ENCODE measurements at regions not wholly inside any gene's neighbourhood (a gene's known extent, or its start where the extent isn't known, plus 50 kb on each side); places are given as distances from the start of the nearest gene placed in this dataset.

- TF ChIP-seq, protein P1, sequence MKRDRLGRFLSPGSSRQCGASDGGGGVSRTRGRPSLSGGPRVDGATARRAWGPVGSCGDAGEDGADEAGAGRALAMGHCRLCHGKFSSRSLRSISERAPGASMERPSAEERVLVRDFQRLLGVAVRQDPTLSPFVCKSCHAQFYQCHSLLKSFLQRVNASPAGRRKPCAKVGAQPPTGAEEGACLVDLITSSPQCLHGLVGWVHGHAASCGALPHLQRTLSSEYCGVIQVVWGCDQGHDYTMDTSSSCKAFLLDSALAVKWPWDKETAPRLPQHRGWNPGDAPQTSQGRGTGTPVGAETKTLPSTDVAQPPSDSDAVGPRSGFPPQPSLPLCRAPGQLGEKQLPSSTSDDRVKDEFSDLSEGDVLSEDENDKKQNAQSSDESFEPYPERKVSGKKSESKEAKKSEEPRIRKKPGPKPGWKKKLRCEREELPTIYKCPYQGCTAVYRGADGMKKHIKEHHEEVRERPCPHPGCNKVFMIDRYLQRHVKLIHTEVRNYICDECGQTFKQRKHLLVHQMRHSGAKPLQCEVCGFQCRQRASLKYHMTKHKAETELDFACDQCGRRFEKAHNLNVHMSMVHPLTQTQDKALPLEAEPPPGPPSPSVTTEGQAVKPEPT (CRISPR knock-in tag; IDR thresholded peaks at IDR 0.05; ENCODE audit: low read depth): no peak
- TF ChIP-seq, protein P2, sequence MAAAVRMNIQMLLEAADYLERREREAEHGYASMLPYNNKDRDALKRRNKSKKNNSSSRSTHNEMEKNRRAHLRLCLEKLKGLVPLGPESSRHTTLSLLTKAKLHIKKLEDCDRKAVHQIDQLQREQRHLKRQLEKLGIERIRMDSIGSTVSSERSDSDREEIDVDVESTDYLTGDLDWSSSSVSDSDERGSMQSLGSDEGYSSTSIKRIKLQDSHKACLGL (CRISPR knock-in tag; IDR thresholded peaks at IDR 0.05): no peak
- TF ChIP-seq ZNF17 (CRISPR knock-in tag; IDR thresholded peaks at IDR 0.05) (no peak), CC2D1A (CRISPR knock-in tag; IDR thresholded peaks at IDR 0.05) (no peak), ZNF333 (CRISPR knock-in tag; IDR thresholded peaks at IDR 0.05; ENCODE audit: borderline replicate concordance) (no peak), ZSCAN9 (CRISPR knock-in tag; IDR thresholded peaks at IDR 0.05; ENCODE audit: borderline replicate concordance) (no peak), REPIN1 (CRISPR knock-in tag; IDR thresholded peaks at IDR 0.05; ENCODE audit: borderline replicate concordance, low read depth) (no peak), ETV6 (CRISPR knock-in tag; conservative IDR thresholded peaks at IDR 0.05) (no peak), SOX6 (IDR thresholded peaks at IDR 0.05) (no peak), SOX6 (CRISPR knock-in tag; IDR thresholded peaks at IDR 0.05) (0 out of 2 replicates have a peak, but pooled peaks have one; percentile 21), IKZF1 (IDR thresholded peaks at IDR 0.05) (no peak), ZNF737 (CRISPR knock-in tag; IDR thresholded peaks at IDR 0.05; ENCODE audit: borderline replicate concordance) (no peak), FOSL2 (CRISPR knock-in tag; IDR thresholded peaks at IDR 0.05) (no peak), ZNF33A (CRISPR knock-in tag; IDR thresholded peaks at IDR 0.05; ENCODE audit: borderline replicate concordance) (no peak), ZNF263 (CRISPR knock-in tag; IDR thresholded peaks at IDR 0.05) (no peak)
- TF ChIP-seq, protein P3, sequence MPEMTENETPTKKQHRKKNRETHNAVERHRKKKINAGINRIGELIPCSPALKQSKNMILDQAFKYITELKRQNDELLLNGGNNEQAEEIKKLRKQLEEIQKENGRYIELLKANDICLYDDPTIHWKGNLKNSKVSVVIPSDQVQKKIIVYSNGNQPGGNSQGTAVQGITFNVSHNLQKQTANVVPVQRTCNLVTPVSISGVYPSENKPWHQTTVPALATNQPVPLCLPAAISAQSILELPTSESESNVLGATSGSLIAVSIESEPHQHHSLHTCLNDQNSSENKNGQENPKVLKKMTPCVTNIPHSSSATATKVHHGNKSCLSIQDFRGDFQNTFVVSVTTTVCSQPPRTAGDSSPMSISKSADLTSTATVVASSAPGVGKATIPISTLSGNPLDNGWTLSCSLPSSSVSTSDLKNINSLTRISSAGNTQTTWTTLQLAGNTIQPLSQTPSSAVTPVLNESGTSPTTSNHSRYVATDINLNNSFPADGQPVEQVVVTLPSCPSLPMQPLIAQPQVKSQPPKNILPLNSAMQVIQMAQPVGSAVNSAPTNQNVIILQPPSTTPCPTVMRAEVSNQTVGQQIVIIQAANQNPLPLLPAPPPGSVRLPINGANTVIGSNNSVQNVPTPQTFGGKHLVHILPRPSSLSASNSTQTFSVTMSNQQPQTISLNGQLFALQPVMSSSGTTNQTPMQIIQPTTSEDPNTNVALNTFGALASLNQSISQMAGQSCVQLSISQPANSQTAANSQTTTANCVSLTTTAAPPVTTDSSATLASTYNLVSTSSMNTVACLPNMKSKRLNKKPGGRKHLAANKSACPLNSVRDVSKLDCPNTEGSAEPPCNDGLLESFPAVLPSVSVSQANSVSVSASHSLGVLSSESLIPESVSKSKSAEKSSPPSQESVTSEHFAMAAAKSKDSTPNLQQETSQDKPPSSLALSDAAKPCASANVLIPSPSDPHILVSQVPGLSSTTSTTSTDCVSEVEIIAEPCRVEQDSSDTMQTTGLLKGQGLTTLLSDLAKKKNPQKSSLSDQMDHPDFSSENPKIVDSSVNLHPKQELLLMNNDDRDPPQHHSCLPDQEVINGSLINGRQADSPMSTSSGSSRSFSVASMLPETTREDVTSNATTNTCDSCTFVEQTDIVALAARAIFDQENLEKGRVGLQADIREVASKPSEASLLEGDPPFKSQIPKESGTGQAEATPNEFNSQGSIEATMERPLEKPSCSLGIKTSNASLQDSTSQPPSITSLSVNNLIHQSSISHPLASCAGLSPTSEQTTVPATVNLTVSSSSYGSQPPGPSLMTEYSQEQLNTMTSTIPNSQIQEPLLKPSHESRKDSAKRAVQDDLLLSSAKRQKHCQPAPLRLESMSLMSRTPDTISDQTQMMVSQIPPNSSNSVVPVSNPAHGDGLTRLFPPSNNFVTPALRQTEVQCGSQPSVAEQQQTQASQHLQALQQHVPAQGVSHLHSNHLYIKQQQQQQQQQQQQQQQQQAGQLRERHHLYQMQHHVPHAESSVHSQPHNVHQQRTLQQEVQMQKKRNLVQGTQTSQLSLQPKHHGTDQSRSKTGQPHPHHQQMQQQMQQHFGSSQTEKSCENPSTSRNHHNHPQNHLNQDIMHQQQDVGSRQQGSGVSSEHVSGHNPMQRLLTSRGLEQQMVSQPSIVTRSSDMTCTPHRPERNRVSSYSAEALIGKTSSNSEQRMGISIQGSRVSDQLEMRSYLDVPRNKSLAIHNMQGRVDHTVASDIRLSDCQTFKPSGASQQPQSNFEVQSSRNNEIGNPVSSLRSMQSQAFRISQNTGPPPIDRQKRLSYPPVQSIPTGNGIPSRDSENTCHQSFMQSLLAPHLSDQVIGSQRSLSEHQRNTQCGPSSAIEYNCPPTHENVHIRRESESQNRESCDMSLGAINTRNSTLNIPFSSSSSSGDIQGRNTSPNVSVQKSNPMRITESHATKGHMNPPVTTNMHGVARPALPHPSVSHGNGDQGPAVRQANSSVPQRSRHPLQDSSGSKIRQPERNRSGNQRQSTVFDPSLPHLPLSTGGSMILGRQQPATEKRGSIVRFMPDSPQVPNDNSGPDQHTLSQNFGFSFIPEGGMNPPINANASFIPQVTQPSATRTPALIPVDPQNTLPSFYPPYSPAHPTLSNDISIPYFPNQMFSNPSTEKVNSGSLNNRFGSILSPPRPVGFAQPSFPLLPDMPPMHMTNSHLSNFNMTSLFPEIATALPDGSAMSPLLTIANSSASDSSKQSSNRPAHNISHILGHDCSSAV (CRISPR knock-in tag; IDR thresholded peaks at IDR 0.05; ENCODE audit: borderline replicate concordance): no peak
- TF ChIP-seq, protein P4, sequence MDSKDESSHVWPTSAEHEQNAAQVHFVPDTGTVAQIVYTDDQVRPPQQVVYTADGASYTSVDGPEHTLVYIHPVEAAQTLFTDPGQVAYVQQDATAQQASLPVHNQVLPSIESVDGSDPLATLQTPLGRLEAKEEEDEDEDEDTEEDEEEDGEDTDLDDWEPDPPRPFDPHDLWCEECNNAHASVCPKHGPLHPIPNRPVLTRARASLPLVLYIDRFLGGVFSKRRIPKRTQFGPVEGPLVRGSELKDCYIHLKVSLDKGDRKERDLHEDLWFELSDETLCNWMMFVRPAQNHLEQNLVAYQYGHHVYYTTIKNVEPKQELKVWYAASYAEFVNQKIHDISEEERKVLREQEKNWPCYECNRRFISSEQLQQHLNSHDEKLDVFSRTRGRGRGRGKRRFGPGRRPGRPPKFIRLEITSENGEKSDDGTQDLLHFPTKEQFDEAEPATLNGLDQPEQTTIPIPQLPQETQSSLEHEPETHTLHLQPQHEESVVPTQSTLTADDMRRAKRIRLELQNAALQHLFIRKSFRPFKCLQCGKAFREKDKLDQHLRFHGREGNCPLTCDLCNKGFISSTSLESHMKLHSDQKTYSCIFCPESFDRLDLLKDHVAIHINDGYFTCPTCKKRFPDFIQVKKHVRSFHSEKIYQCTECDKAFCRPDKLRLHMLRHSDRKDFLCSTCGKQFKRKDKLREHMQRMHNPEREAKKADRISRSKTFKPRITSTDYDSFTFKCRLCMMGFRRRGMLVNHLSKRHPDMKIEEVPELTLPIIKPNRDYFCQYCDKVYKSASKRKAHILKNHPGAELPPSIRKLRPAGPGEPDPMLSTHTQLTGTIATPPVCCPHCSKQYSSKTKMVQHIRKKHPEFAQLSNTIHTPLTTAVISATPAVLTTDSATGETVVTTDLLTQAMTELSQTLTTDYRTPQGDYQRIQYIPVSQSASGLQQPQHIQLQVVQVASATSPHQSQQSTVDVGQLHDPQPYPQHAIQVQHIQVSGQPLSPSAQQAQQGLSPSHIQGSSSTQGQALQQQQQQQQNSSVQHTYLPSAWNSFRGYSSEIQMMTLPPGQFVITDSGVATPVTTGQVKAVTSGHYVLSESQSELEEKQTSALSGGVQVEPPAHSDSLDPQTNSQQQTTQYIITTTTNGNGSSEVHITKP (CRISPR knock-in tag; IDR thresholded peaks at IDR 0.05; ENCODE audit: low read depth): peak; percentile 98
These were observed 619.4 kb upstream of the KLF4 start (continued) for GRCh38 chr9:108108852-108109448.

All from HepG2 (cell line).